ENCODE measurements at regions not wholly inside any gene's neighbourhood (a gene's known extent, or its start where the extent isn't known, plus 50 kb on each side); places are given as distances from the start of the nearest gene placed in this dataset.

DNA sequence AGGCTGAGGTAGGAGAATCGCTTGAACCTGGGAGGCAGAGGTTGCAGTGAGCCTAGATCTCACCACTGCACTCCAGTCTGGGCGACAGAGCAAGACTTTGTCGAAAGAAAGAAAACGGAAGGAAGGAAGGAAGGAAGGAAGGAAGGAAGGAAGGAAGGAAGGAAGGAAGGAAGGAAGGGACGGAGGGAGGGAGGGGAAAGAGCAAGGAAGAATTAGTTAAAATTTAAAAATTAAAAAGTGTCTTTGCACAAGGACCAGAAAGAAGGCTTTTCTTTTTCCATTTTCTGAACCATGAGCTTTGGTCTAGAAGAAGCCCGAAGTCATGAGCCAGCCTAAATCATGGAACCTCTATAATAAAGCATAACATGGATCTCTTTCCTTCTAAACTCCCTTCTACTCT, 138.2 kb upstream of the DNAJC10 start:
- 4% methylated on average over 4 of the region's 6 CpGs for WGBS (ENCODE audit: insufficient coverage, low coverage, missing lambda C conversion rate)
- Histone ChIP-seq H4K20me1 (replicated peaks; ENCODE audit: control insufficient read depth, insufficient read depth, low read length) (no peaks in the 10 kb centered on the region), H3K9ac (ENCODE audit: insufficient read depth in 1 of 2, low read depth in 2 of 2, low read length in 2 of 2) (no peak overlapping the region), H3K9me1 (ENCODE audit: control insufficient read depth, insufficient read depth, low read length) (no peaks in the 10 kb centered on the region), H3K79me2 (ENCODE audit: control insufficient read depth, insufficient read depth, low read length) (no peaks in the 10 kb centered on the region), H3K36me3 (ENCODE audit: control insufficient read depth, insufficient read depth, low read length) (no peaks in the 10 kb centered on the region), H3K27ac (ENCODE audit: extremely low read depth, low read depth, low read length) (no peak overlapping the region), H3K4me1 (replicated peaks in 1 of 2; ENCODE audit: control insufficient read depth in 2 of 2, insufficient read depth in 2 of 2, low read length in 2 of 2) (no peaks in the 10 kb centered on the region), H2AFZ (ENCODE audit: low read depth, low read length) (no peak overlapping the region), H3K4me3 (no peak overlapping the region), H3K9me3 (replicated peaks; ENCODE audit: control insufficient read depth, insufficient read depth, low read depth, low read length) (no peaks in the 10 kb centered on the region; the same call in 1 of the 2 replicates), H3K4me2 (ENCODE audit: insufficient read depth, low read length) (no peak overlapping the region), H3K27me3 (ENCODE audit: control insufficient read depth in 2 of 2, insufficient read depth in 2 of 2, low read length in 2 of 2) (no peaks in the 10 kb centered on the region)
- CTCF ChIA-PET (ENCODE audit: low intra/inter-chr PET ratio) = no interaction called here
- POLR2A ChIA-PET = interaction anchor here (0.8 to 1.1 kb wide), 3 partner anchors 9 to 28 kb away, joined by 3 to 5 read pairs (median 4); no protein-coding TSS in a partner anchor
- TF ChIP-seq ZNF146 (CRISPR knock-in tag; IDR thresholded peaks at IDR 0.05; ENCODE audit: unreplicated experiment) (no peak), PKNOX1 (IDR thresholded peaks at IDR 0.05) (no peak), THAP12 (CRISPR knock-in tag; IDR thresholded peaks at IDR 0.05) (no peak), ZNF766 (CRISPR knock-in tag; conservative IDR thresholded peaks at IDR 0.05) (no peak), LCOR (CRISPR knock-in tag; IDR thresholded peaks at IDR 0.05) (no peak), STAT5B (CRISPR knock-in tag; IDR thresholded peaks at IDR 0.05) (no peak), ILF3 (IDR thresholded peaks at IDR 0.05; ENCODE audit: borderline replicate concordance) (no peak), RFX7 (CRISPR knock-in tag; IDR thresholded peaks at IDR 0.05) (no peak)
- intact Hi-C loops (cut with micrococcal nuclease) = no loop called here
- ATAC-seq = no peak
- FAIRE-seq = no peak
- in situ Hi-C loops (cut with MboI) = no loop called here
- DNase-seq (ENCODE audit: extremely low read depth in 1 of 4, low spot score in 3 of 4) = no peak
- BruUV-seq (replicated peaks) = no TSS peak

All from K562 (cell line).